Smooth muscle cell (in vitro differentiated cells): ENCODE measurements at regions not wholly inside any gene's neighbourhood (a gene's known extent, or its start where the extent isn't known, plus 50 kb on each side); places are given as distances from the start of the nearest gene placed in this dataset.

Experiments
- DNase-seq: peaks from one replicate; lab custom pipeline; 2025; ENCODE audit not compliant: unreplicated experiment; lab: John Stamatoyannopoulos, UW
- H2AFZ ChIP-seq: fragments of 200-600 bp; sonication (generic); 2 replicates; pipeline ENCODE4 v1.6.0; 2016; ENCODE audit warnings: antibody characterized with exemption, low read depth, mild to moderate bottlenecking
- H3F3A ChIP-seq: fragments of 200-600 bp; sonication (generic); 2 replicates; pipeline ENCODE4 v1.6.0; 2017; ENCODE audit warnings: antibody characterized with exemption, low read depth
- H3K27ac ChIP-seq: fragments of 200-600 bp; sonication (generic); 2 replicates; pipeline ENCODE4 v1.5.1; 2016; ENCODE audit warnings: low read depth, mild to moderate bottlenecking
- H3K27me3 ChIP-seq: fragments of 200-600 bp; sonication (generic); 2 replicates; pipeline ENCODE4 v1.6.1; 2016; ENCODE audit warnings: low read depth, mild to moderate bottlenecking
- H3K36me3 ChIP-seq: fragments of 200-600 bp; sonication (generic); 2 replicates; pipeline ENCODE4 v1.5.1; 2016; ENCODE audit warnings: low read depth
- H3K4me1 ChIP-seq: fragments of 200-600 bp; sonication (generic); 2 replicates; pipeline ENCODE4 v1.5.1; 2016; ENCODE audit warnings: low read depth
- H3K4me2 ChIP-seq: fragments of 200-600 bp; sonication (generic); 2 replicates; pipeline ENCODE4 v1.6.0; 2016; ENCODE audit warnings: mild to moderate bottlenecking
- H3K4me3 ChIP-seq: fragments of 200-600 bp; sonication (generic); 2 replicates; pipeline ENCODE4 v1.5.1; 2016; ENCODE audit warnings: mild to moderate bottlenecking
- H3K79me2 ChIP-seq: fragments of 200-600 bp; sonication (generic); 2 replicates; pipeline ENCODE4 v1.6.0; 2016; ENCODE audit warnings: low read depth, mild to moderate bottlenecking
- H3K9ac ChIP-seq: fragments of 200-600 bp; sonication (generic); 2 replicates; pipeline ENCODE4 v1.6.0; 2016; ENCODE audit warnings: low read depth
- H3K9me3 ChIP-seq: fragments of 200-600 bp; sonication (generic); replicated peaks from 2 replicates; pipeline ENCODE4 v1.5.1; 2016; ENCODE audit warnings: low read depth
- H4K20me1 ChIP-seq: fragments of 200-600 bp; sonication (generic); 2 replicates; pipeline ENCODE4 v1.6.0; 2016; ENCODE audit warnings: low read depth
- CTCF ChIP-seq: fragments of 200-600 bp; sonication (generic); IDR thresholded peaks from 2 replicates; pipeline ENCODE4 v1.5.1; 2017; ENCODE audit warnings: borderline replicate concordance, mild to moderate bottlenecking, antibody characterized with exemption; ENCODE audit not compliant: insufficient read depth, poor library complexity, severe bottlenecking
- WGBS: methylation state at CpG from one replicate; pipeline ENCODE4 v1.1.7; 2016; ENCODE audit warnings: low lambda C conversion rate; 5-methylcytosine and 5-hydroxymethylcytosine counted together

- no peaks in the 10 kb centered on the region for H3K79me2 ChIP-seq
- no peak overlapping the region for H3K4me3 ChIP-seq
- no peak overlapping the region for H3K9ac ChIP-seq
- DNase-seq = no peak
- no peaks in the 10 kb centered on the region for H3F3A ChIP-seq
- no peak overlapping the region for H3K4me2 ChIP-seq
- no peak overlapping the region for H3K27ac ChIP-seq
- no peaks in the 10 kb centered on the region for H3K36me3 ChIP-seq
- H4K20me1 ChIP-seq = no peaks in the 10 kb centered on the region
- WGBS = 80% methylated on average over 1 of the region's 1 CpG
- H3K27me3 ChIP-seq = no peaks in the 10 kb centered on the region
- no peaks in the 10 kb centered on the region for H3K9me3 ChIP-seq
- H3K4me1 ChIP-seq = no peaks in the 10 kb centered on the region
- H2AFZ ChIP-seq = no peak overlapping the region
- no peak for TF ChIP-seq CTCF
These were observed 582.0 kb upstream of the EPHA5 start for GRCh38 chr4:66252291-66252690.

GRCh38 chr4:66246643-66247042 is 576.4 kb upstream of the EPHA5 start:
- no peaks in the 10 kb centered on the region for H3K27me3 ChIP-seq
- H3K9ac ChIP-seq = no peak overlapping the region
- no peak overlapping the region for H3K4me2 ChIP-seq
- H4K20me1 ChIP-seq = no peaks in the 10 kb centered on the region
- no peak overlapping the region for H2AFZ ChIP-seq
- no peaks in the 10 kb centered on the region for H3K79me2 ChIP-seq
- WGBS = 0% methylated on average over 1 of the region's 1 CpG
- no peak overlapping the region for H3K27ac ChIP-seq
- no peaks in the 10 kb centered on the region for H3F3A ChIP-seq
- no peak for TF ChIP-seq CTCF
- H3K4me3 ChIP-seq = no peak overlapping the region
- no peak for DNase-seq
- H3K36me3 ChIP-seq = no peaks in the 10 kb centered on the region
- no peaks in the 10 kb centered on the region for H3K9me3 ChIP-seq
- H3K4me1 ChIP-seq = no peaks in the 10 kb centered on the region

DNA sequence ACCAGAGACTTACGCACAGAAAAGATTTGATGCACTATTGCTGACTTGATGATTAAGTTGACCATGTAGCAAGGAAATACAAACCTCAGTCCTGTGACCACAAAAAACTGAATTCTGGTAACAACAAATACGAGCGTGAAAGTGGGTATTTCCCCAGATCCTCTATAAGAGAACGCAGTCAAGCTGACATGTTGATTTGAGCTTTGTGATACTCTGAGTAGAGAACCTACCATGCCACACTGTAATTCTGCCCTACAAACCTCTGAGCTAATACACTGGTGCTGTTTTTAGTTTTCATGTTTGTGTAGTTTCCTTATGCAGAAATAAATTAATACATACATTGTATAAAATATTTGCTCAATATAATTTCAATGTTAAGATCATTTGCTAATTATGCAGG is 565.6 kb upstream of the EPHA5 start:
- H3K9me3 ChIP-seq = no peaks in the 10 kb centered on the region
- no peaks in the 10 kb centered on the region for H3K4me1 ChIP-seq
- H3K4me2 ChIP-seq = no peak overlapping the region
- H3K27ac ChIP-seq = no peak overlapping the region
- H4K20me1 ChIP-seq = no peaks in the 10 kb centered on the region
- no peak overlapping the region for H2AFZ ChIP-seq
- no peaks in the 10 kb centered on the region for H3K36me3 ChIP-seq
- no peaks in the 10 kb centered on the region for H3F3A ChIP-seq
- DNase-seq = no peak
- 91% methylated on average over 4 of the region's 4 CpGs for WGBS
- H3K9ac ChIP-seq = no peak overlapping the region
- no peak overlapping the region for H3K4me3 ChIP-seq
- no peaks in the 10 kb centered on the region for H3K79me2 ChIP-seq
- H3K27me3 ChIP-seq = no peaks in the 10 kb centered on the region
- no peak for TF ChIP-seq CTCF

GRCh38 chr4:66229885-66230284 is 559.6 kb upstream of the EPHA5 start:
- Histone ChIP-seq H3K27me3 (no peaks in the 10 kb centered on the region), H3K4me1 (no peaks in the 10 kb centered on the region), H3F3A (no peaks in the 10 kb centered on the region), H3K27ac (no peak overlapping the region), H4K20me1 (no peaks in the 10 kb centered on the region), H3K4me2 (no peak overlapping the region), H3K4me3 (no peak overlapping the region), H3K79me2 (no peaks in the 10 kb centered on the region), H3K9ac (no peak overlapping the region), H3K9me3 (no peaks in the 10 kb centered on the region), H2AFZ (no peak overlapping the region), H3K36me3 (no peaks in the 10 kb centered on the region)
- no peak for DNase-seq
- WGBS = 94% methylated on average over 2 of the region's 2 CpGs
- TF ChIP-seq CTCF = no peak
